OCI-LY3 (cell line): ENCODE measurements at regions not wholly inside any gene's neighbourhood (a gene's known extent, or its start where the extent isn't known, plus 50 kb on each side); places are given as distances from the start of the nearest gene placed in this dataset.

Source experiments
- H2AFZ ChIP-seq: fragments of 200-600, 300-600 bp; shearing (Covaris generic); 2 replicates; pipeline ENCODE4 v1.6.0; 2014; ENCODE audit warnings: antibody characterized with exemption, low read depth, low read length
- H3K27ac ChIP-seq: fragments of 200-600, 300-600 bp; sonication (generic); 2 replicates; pipeline ENCODE4 v1.5.1; 2014; ENCODE audit warnings: mild to moderate bottlenecking, low read length, moderate library complexity, mixed read lengths
- H3K27me3 ChIP-seq: fragments of 200-600, 300-600 bp; sonication (generic); 2 replicates; pipeline ENCODE4 v1.6.1; 2014; ENCODE audit warnings: low read depth, low read length, mixed read lengths
- H3K36me3 ChIP-seq: fragments of 200-600, 300-600 bp; sonication (generic); replicated peaks from 2 replicates; pipeline ENCODE3; 2014; ENCODE audit warnings: low read depth, low read length, mixed read lengths
- H3K4me1 ChIP-seq: fragments of 300-600, 200-600 bp; sonication (generic); 2 replicates; pipeline ENCODE4 v1.6.1; 2014; ENCODE audit warnings: low read length, mixed read lengths
- H3K4me2 ChIP-seq: fragments of 200-600, 300-600 bp; sonication (generic); 2 replicates; pipeline ENCODE4 v1.6.1; 2014; ENCODE audit warnings: low read length, mixed read lengths
- H3K4me3 ChIP-seq: fragments of 300-600, 200-600 bp; sonication (generic); 2 replicates; pipeline ENCODE4 v1.5.1; 2014; ENCODE audit warnings: antibody characterized with exemption, mild to moderate bottlenecking, low read length, moderate library complexity
- H3K79me2 ChIP-seq: fragments of 300-600, 200-600 bp; shearing (Covaris generic); 2 replicates; pipeline ENCODE4 v1.6.1; 2014; ENCODE audit warnings: mild to moderate bottlenecking, low read length, mixed read lengths
- H3K9ac ChIP-seq: fragments of 300-600, 200-600 bp; shearing (Covaris generic); 2 replicates; pipeline ENCODE4 v1.6.0; 2014; ENCODE audit warnings: mild to moderate bottlenecking, low read length, moderate library complexity
- H3K9me3 ChIP-seq: fragments of 200-600, 300-600 bp; shearing (Covaris generic); 2 replicates; pipeline ENCODE4 v1.6.1; 2014; ENCODE audit warnings: low read length, mixed read lengths; ENCODE audit not compliant: insufficient read depth
- H4K20me1 ChIP-seq: fragments of 200-600, 300-600 bp; sonication (generic); 2 replicates; pipeline ENCODE4 v1.6.1; 2016; ENCODE audit warnings: low read length, mixed read lengths; ENCODE audit not compliant: insufficient read depth
- CTCF ChIP-seq: fragments of 200-600, 300-600 bp; sonication (generic); IDR thresholded peaks from 2 replicates; pipeline ENCODE4 v1.5.1; 2014; ENCODE audit warnings: antibody characterized with exemption, low read length, low read depth
- EZH2phosphoT487 ChIP-seq: fragments of 200-600 bp; shearing (Covaris generic); IDR thresholded peaks from 2 replicates; pipeline ENCODE4 v1.6.1; 2018; ENCODE audit warnings: antibody characterized with exemption, mixed run types, low read depth

DNA sequence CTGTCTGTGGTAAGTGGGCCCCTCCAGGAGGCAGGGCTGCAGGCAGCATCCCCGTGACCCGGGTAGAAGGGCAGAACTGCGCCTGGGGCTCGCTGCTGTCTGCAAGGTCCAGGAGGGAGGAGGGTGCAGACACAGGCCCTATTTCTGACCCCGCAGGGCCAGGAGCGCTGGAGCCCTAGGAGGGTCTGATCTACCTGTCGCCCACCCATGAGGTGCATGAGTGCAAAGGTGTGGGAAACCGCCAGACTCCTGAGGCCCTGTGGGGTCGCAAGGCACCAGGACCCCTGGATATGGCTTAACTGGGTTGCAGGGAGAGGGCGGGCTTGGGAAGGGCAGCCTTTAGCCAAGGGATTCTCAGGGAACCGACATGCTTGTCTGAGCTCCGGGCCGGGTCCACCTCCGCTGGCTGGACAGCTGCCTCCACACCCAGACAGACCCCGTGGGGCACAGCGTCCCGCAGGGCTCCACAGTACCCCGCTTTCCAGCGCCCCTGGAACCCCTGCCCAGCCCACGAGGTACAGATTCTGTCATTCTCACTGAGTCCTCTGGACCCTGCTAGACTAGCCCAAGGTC, 72.9 kb upstream of the TSPAN11 start:
- H3K4me2 ChIP-seq: no peak overlapping the region
- no peak overlapping the region for H3K9ac ChIP-seq
- H3K4me3 ChIP-seq: no peak overlapping the region
- TF ChIP-seq EZH2phosphoT487 (no peak), CTCF (no peak)
- H3K9me3 ChIP-seq: no peaks in the 10 kb centered on the region
- H3K79me2 ChIP-seq: no peaks in the 10 kb centered on the region
- peaks cover 8% of the 10 kb centered on the region; the same call in 1 of the 2 replicates for H3K4me1 ChIP-seq
- H3K27me3 ChIP-seq: peaks cover 8% of the 10 kb centered on the region
- H3K27ac ChIP-seq: no peak overlapping the region
- no peaks in the 10 kb centered on the region for H3K36me3 ChIP-seq
- H4K20me1 ChIP-seq: no peaks in the 10 kb centered on the region
- no peak overlapping the region for H2AFZ ChIP-seq

DNA sequence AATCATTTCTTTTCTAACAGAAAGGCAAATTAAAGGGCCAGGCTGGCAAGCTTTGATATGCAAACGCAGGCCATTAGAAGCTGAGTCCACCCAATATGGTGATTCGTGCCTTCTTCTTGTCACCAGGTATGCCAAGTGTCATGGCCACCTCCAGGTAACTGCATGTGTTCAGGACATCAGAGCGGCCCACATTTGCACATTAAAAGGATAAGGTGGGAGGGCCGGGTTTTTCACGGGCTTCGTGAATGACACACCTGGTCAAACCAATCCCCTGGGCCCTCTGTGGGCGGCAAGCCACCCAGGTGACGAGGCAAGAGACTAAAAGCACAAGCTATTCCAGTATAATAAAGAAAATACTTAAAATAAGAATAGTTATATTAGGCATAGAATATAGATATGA, 75.9 kb upstream of the TSPAN11 start:
- peaks cover 8% of the 10 kb centered on the region; the same call in 1 of the 2 replicates for H3K4me1 ChIP-seq
- H3K36me3 ChIP-seq: no peaks in the 10 kb centered on the region
- H3K27ac ChIP-seq: no peak overlapping the region
- no peak overlapping the region for H3K9ac ChIP-seq
- no peak overlapping the region; the same call in 1 of the 2 replicates for H2AFZ ChIP-seq
- H3K4me3 ChIP-seq: no peak overlapping the region
- no peaks in the 10 kb centered on the region for H3K9me3 ChIP-seq
- TF ChIP-seq EZH2phosphoT487 (no peak), CTCF (no peak)
- no peaks in the 10 kb centered on the region for H3K79me2 ChIP-seq
- H3K4me2 ChIP-seq: no peak overlapping the region
- H3K27me3 ChIP-seq: peaks cover 9% of the 10 kb centered on the region
- H4K20me1 ChIP-seq: no peaks in the 10 kb centered on the region

- no peaks in the 10 kb centered on the region for H3K9me3 ChIP-seq
These were observed 79.3 kb upstream of the TSPAN11 start for GRCh38 chr12:30847259-30847658.

GRCh38 chr12:30846776-30847175, 79.8 kb upstream of the TSPAN11 start:
- H3K4me3 ChIP-seq: no peak overlapping the region
- 0 out of 2 replicates have a peak, but pooled peaks cover 4% of the 10 kb centered on the region for H3K27me3 ChIP-seq
- H3K9me3 ChIP-seq: no peaks in the 10 kb centered on the region
- H3K9ac ChIP-seq: no peak overlapping the region
- H2AFZ ChIP-seq: no peak overlapping the region
- no peaks in the 10 kb centered on the region for H3K79me2 ChIP-seq
- H3K36me3 ChIP-seq: no peaks in the 10 kb centered on the region
- peaks cover 4% of the 10 kb centered on the region; the same call in 1 of the 2 replicates for H3K4me1 ChIP-seq
- H3K27ac ChIP-seq: no peak overlapping the region
- H4K20me1 ChIP-seq: no peaks in the 10 kb centered on the region
- TF ChIP-seq EZH2phosphoT487 (no peak), CTCF (no peak)
- no peak overlapping the region for H3K4me2 ChIP-seq

More at GRCh38 chr12:30847259-30847658, 79.3 kb upstream of the TSPAN11 start:
- TF ChIP-seq CTCF (peak; percentile 87), EZH2phosphoT487 (no peak)
- Histone ChIP-seq H3K27ac (no peak overlapping the region), H2AFZ (no peak overlapping the region), H3K27me3 (0 out of 2 replicates have a peak, but pooled peaks cover 4% of the 10 kb centered on the region), H4K20me1 (no peaks in the 10 kb centered on the region), H3K9ac (no peak overlapping the region), H3K4me2 (no peak overlapping the region), H3K36me3 (no peaks in the 10 kb centered on the region), H3K79me2 (no peaks in the 10 kb centered on the region), H3K4me3 (no peak overlapping the region), H3K4me1 (peaks cover 8% of the 10 kb centered on the region; the same call in 1 of the 2 replicates)
